ENCODE measurements at regions not wholly inside any gene's neighbourhood (a gene's known extent, or its start where the extent isn't known, plus 50 kb on each side); places are given as distances from the start of the nearest gene placed in this dataset.
A peak's percentile ranks its signal among the peaks of the same experiment; 100 is the strongest.

DNA sequence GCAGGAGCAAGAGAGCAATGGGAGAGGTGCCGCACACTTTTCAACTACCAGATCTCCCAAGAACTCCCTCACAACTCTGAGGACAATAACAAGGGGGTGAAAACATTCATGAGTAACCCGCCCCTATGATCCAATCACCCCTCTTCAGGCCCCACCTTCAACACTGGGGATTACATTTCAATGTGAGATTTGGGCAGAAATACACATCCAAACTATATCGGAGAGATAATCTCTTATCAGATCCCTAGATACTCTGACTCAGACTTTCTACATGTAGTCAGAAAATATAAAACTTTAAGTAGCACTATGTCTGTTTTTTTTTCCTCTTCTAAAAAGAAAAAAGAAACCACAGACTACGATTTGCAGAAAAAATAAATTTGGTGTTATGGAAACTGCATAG, 1595.9 kb upstream of the NUDT12 start:
- no peak for ATAC-seq
- TF ChIP-seq SNAI2 (CRISPR knock-in tag; IDR thresholded peaks at IDR 0.05) = no peak
- TF ChIP-seq, protein P1, sequence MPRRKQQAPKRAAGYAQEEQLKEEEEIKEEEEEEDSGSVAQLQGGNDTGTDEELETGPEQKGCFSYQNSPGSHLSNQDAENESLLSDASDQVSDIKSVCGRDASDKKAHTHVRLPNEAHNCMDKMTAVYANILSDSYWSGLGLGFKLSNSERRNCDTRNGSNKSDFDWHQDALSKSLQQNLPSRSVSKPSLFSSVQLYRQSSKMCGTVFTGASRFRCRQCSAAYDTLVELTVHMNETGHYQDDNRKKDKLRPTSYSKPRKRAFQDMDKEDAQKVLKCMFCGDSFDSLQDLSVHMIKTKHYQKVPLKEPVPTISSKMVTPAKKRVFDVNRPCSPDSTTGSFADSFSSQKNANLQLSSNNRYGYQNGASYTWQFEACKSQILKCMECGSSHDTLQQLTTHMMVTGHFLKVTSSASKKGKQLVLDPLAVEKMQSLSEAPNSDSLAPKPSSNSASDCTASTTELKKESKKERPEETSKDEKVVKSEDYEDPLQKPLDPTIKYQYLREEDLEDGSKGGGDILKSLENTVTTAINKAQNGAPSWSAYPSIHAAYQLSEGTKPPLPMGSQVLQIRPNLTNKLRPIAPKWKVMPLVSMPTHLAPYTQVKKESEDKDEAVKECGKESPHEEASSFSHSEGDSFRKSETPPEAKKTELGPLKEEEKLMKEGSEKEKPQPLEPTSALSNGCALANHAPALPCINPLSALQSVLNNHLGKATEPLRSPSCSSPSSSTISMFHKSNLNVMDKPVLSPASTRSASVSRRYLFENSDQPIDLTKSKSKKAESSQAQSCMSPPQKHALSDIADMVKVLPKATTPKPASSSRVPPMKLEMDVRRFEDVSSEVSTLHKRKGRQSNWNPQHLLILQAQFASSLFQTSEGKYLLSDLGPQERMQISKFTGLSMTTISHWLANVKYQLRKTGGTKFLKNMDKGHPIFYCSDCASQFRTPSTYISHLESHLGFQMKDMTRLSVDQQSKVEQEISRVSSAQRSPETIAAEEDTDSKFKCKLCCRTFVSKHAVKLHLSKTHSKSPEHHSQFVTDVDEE (CRISPR knock-in tag; IDR thresholded peaks at IDR 0.05) = no peak
- no peak for TF ChIP-seq ZNF565 (CRISPR knock-in tag; conservative IDR thresholded peaks at IDR 0.05; ENCODE audit: low read depth)
- TF ChIP-seq ZFP30 (CRISPR knock-in tag; IDR thresholded peaks at IDR 0.05) = no peak
- TF ChIP-seq TCF4 (CRISPR knock-in tag; IDR thresholded peaks at IDR 0.05; ENCODE audit: borderline replicate concordance) = no peak
- TF ChIP-seq BACH2 (CRISPR knock-in tag; IDR thresholded peaks at IDR 0.05; ENCODE audit: borderline replicate concordance) = no peak
- TF ChIP-seq CREB5 (CRISPR knock-in tag; IDR thresholded peaks at IDR 0.05; ENCODE audit: low read depth) = no peak
- no peak for TF ChIP-seq GLIS3 (CRISPR knock-in tag; IDR thresholded peaks at IDR 0.05)
- TF ChIP-seq RARB (CRISPR knock-in tag; IDR thresholded peaks at IDR 0.05) = no peak
- no peak for TF ChIP-seq ZNF70 (CRISPR knock-in tag; IDR thresholded peaks at IDR 0.05)
- no peak for TF ChIP-seq ZFP3 (CRISPR knock-in tag; IDR thresholded peaks at IDR 0.05)

DNA sequence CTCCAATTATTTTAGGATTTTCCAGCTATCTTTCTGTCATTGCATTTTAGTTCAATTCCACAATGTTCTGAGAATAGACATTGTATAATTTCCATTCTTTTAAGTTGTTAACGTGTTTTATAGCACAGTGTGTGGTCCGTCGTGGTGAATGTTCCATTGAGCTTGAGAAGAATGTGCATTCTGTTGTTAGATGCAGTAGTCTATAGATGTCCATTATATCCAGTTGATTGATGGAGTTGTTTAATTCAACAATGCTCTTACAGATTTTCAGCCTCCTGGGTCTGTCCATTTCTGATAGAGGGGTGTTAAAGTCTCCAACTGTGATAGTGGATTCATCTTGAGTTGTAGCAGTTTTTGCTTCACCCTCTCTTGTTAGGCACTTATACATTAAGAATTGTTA, 1587.7 kb upstream of the NUDT12 start:
- no peak for TF ChIP-seq PPARA (CRISPR knock-in tag; IDR thresholded peaks at IDR 0.05; ENCODE audit: borderline replicate concordance)
- TF ChIP-seq, protein P2, sequence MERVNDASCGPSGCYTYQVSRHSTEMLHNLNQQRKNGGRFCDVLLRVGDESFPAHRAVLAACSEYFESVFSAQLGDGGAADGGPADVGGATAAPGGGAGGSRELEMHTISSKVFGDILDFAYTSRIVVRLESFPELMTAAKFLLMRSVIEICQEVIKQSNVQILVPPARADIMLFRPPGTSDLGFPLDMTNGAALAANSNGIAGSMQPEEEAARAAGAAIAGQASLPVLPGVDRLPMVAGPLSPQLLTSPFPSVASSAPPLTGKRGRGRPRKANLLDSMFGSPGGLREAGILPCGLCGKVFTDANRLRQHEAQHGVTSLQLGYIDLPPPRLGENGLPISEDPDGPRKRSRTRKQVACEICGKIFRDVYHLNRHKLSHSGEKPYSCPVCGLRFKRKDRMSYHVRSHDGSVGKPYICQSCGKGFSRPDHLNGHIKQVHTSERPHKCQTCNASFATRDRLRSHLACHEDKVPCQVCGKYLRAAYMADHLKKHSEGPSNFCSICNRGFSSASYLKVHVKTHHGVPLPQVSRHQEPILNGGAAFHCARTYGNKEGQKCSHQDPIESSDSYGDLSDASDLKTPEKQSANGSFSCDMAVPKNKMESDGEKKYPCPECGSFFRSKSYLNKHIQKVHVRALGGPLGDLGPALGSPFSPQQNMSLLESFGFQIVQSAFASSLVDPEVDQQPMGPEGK (CRISPR knock-in tag; IDR thresholded peaks at IDR 0.05; ENCODE audit: borderline replicate concordance) = no peak
- no peak for TF ChIP-seq ARNTL (CRISPR knock-in tag; IDR thresholded peaks at IDR 0.05; ENCODE audit: borderline replicate concordance, low read depth)
- no peak for TF ChIP-seq ISL1 (CRISPR knock-in tag; IDR thresholded peaks at IDR 0.05)
- no peak for TF ChIP-seq ZNF8 (CRISPR knock-in tag; IDR thresholded peaks at IDR 0.05)
- TF ChIP-seq OSR1 (CRISPR knock-in tag; IDR thresholded peaks at IDR 0.05) = no peak
- TF ChIP-seq CSDC2 (CRISPR knock-in tag; IDR thresholded peaks at IDR 0.05) = no peak
- TF ChIP-seq TCF4 (CRISPR knock-in tag; IDR thresholded peaks at IDR 0.05; ENCODE audit: borderline replicate concordance) = no peak
- no peak for TF ChIP-seq ESRRG (CRISPR knock-in tag; IDR thresholded peaks at IDR 0.05)
- TF ChIP-seq ZFP30 (CRISPR knock-in tag; IDR thresholded peaks at IDR 0.05) = no peak
- TF ChIP-seq SNAI2 (CRISPR knock-in tag; IDR thresholded peaks at IDR 0.05) = no peak
- TF ChIP-seq ZFP3 (CRISPR knock-in tag; IDR thresholded peaks at IDR 0.05) = no peak
- TF ChIP-seq, protein P1 (CRISPR knock-in tag; IDR thresholded peaks at IDR 0.05) = no peak
- TF ChIP-seq GLIS3 (CRISPR knock-in tag; IDR thresholded peaks at IDR 0.05) = no peak
- no peak for ATAC-seq

DNA sequence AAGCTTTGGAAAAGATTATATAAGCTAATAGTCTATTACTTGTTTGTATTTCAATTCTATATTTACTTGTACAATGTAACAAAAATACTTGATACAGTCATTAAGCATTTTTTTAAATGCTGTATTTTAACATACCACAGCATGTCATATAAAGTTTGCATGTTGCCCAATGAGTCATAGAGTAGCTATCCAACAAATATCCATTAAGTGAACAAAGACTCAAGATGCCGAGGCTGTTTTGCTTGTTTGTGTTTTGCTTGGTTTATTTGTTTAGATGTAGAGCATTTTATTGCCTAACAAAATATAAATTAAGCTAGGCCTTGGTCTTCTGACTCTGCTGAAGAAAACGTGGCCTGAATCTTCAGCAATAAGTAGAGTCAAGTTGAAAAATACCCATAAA, 1584.3 kb upstream of the NUDT12 start:
- ATAC-seq = peak; percentile 66; the same call in 1 of the 3 replicates
- TF ChIP-seq ISL1 (CRISPR knock-in tag; IDR thresholded peaks at IDR 0.05) (no peak), BACH2 (CRISPR knock-in tag; IDR thresholded peaks at IDR 0.05; ENCODE audit: borderline replicate concordance) (no peak), ZFP30 (CRISPR knock-in tag; IDR thresholded peaks at IDR 0.05) (no peak), ZC3H10 (CRISPR knock-in tag; IDR thresholded peaks at IDR 0.05) (no peak), OSR1 (CRISPR knock-in tag; IDR thresholded peaks at IDR 0.05) (no peak), ARNTL (CRISPR knock-in tag; IDR thresholded peaks at IDR 0.05; ENCODE audit: borderline replicate concordance, low read depth) (no peak), ZNF565 (CRISPR knock-in tag; conservative IDR thresholded peaks at IDR 0.05; ENCODE audit: low read depth) (no peak), CSRNP3 (CRISPR knock-in tag; IDR thresholded peaks at IDR 0.05) (no peak)
- TF ChIP-seq, protein P3, sequence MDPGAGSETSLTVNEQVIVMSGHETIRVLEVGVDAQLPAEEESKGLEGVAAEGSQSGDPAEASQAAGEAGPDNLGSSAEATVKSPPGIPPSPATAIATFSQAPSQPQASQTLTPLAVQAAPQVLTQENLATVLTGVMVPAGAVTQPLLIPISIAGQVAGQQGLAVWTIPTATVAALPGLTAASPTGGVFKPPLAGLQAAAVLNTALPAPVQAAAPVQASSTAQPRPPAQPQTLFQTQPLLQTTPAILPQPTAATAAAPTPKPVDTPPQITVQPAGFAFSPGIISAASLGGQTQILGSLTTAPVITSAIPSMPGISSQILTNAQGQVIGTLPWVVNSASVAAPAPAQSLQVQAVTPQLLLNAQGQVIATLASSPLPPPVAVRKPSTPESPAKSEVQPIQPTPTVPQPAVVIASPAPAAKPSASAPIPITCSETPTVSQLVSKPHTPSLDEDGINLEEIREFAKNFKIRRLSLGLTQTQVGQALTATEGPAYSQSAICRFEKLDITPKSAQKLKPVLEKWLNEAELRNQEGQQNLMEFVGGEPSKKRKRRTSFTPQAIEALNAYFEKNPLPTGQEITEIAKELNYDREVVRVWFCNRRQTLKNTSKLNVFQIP (CRISPR knock-in tag; IDR thresholded peaks at IDR 0.05; ENCODE audit: borderline replicate concordance, low read depth) = no peak
